A549 (cell line): ENCODE measurements at regions not wholly inside any gene's neighbourhood (a gene's known extent, or its start where the extent isn't known, plus 50 kb on each side); places are given as distances from the start of the nearest gene placed in this dataset.

ENCODE experiments used
- CHD4 ChIP-seq: fragments of 200-600 bp; sonication (generic); IDR thresholded peaks from 2 replicates; pipeline ENCODE4 v1.6.1; 2016; ENCODE audit warnings: antibody characterized with exemption, mild to moderate bottlenecking, borderline replicate concordance
- NFE2L2 ChIP-seq: fragments of 150-350 bp; conservative IDR thresholded peaks from 2 replicates; pipeline ENCODE4 v1.6.1; 2014; ENCODE audit warnings: low read length
- POLR2A ChIP-seq: IDR thresholded peaks from 2 replicates; pipeline ENCODE4 v1.6.1; 2012; ENCODE audit warnings: mild to moderate bottlenecking, low read length
- RARB ChIP-seq: fragments of 250-450 bp; sonication (Bioruptor Pico); IDR thresholded peaks from 2 replicates; pipeline ENCODE4 v1.8.0; 2021; ENCODE audit warnings: mild to moderate bottlenecking, moderate library complexity
- SMC3 ChIP-seq: fragments of >200 bp; sonication (Bioruptor Twin); formaldehyde crosslinking; IDR thresholded peaks from 3 replicates; pipeline ENCODE4 v1.6.1; 2018; ENCODE audit warnings: inconsistent platforms
- TF ChIP-seq, protein P1 (sequence below): fragments of >200 bp; sonication (Bioruptor Twin); formaldehyde crosslinking; IDR thresholded peaks from 3 replicates; pipeline ENCODE4 v1.5.1; 2016

DNA sequence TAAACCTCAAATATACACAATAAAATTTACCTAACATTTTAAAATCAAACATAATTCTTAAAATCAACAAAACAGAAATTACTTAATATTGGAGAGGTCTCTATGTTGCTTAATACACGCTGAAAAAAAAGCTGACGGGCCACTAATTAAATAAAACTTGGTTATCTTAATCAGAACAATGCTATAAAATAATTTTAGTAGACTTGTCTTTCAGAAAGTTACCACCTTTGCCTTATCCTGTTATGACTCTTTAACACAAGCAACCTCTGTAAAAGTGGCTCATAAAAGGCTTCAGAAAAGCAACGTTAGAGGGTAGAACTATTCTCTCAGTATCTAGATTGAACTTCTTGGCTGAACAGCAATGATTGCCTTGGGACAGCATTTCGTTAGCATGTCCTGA is 251.0 kb upstream of the RIOK2 start:
- TF ChIP-seq, protein P1, sequence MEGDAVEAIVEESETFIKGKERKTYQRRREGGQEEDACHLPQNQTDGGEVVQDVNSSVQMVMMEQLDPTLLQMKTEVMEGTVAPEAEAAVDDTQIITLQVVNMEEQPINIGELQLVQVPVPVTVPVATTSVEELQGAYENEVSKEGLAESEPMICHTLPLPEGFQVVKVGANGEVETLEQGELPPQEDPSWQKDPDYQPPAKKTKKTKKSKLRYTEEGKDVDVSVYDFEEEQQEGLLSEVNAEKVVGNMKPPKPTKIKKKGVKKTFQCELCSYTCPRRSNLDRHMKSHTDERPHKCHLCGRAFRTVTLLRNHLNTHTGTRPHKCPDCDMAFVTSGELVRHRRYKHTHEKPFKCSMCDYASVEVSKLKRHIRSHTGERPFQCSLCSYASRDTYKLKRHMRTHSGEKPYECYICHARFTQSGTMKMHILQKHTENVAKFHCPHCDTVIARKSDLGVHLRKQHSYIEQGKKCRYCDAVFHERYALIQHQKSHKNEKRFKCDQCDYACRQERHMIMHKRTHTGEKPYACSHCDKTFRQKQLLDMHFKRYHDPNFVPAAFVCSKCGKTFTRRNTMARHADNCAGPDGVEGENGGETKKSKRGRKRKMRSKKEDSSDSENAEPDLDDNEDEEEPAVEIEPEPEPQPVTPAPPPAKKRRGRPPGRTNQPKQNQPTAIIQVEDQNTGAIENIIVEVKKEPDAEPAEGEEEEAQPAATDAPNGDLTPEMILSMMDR = no peak
- TF ChIP-seq RARB (CRISPR knock-in tag) = no peak
- no peak for TF ChIP-seq CHD4
- TF ChIP-seq NFE2L2 = no peak
- TF ChIP-seq POLR2A = no peak
- TF ChIP-seq SMC3 = no peak
